ENCODE measurements at regions not wholly inside any gene's neighbourhood (a gene's known extent, or its start where the extent isn't known, plus 50 kb on each side); places are given as distances from the start of the nearest gene placed in this dataset.

GRCh38 chr16:85473323-85473722, 139.8 kb upstream of the GSE1 start:
- H3K9ac ChIP-seq (ENCODE audit: low read length): no peak overlapping the region
- H3K27me3 ChIP-seq (ENCODE audit: low read depth, low read length): peaks cover 32% of the 10 kb centered on the region
- no peaks in the 10 kb centered on the region for H3K4me1 ChIP-seq (ENCODE audit: low read length)

GRCh38 chr16:85473909-85474620, 139.1 kb upstream of the GSE1 start:
- H4K20me1 ChIP-seq (ENCODE audit: insufficient read depth, low read length): no peaks in the 10 kb centered on the region
- H3K36me3 ChIP-seq (replicated peaks; ENCODE audit: low read depth, low read length): no peaks in the 10 kb centered on the region
- peaks cover 31% of the 10 kb centered on the region for H3K27me3 ChIP-seq (ENCODE audit: low read depth, low read length)
- H3K4me3 ChIP-seq (ENCODE audit: low read length): no peak overlapping the region
- no peaks in the 10 kb centered on the region for H3K4me1 ChIP-seq (ENCODE audit: low read length)
- H3K9me3 ChIP-seq (ENCODE audit: insufficient read depth, low read length): no peaks in the 10 kb centered on the region
- no peak overlapping the region for H3K4me2 ChIP-seq (ENCODE audit: low read length)
- H2AFZ ChIP-seq (ENCODE audit: low read depth, low read length): no peak overlapping the region
- TF ChIP-seq EZH2phosphoT487 (IDR thresholded peaks at IDR 0.05; ENCODE audit: low read depth): no peak
- no peak for TF ChIP-seq CTCF (IDR thresholded peaks at IDR 0.05; ENCODE audit: low read depth, low read length)
- no peak overlapping the region for H3K9ac ChIP-seq (ENCODE audit: low read length)
- H3K27ac ChIP-seq (ENCODE audit: low read length): no peak overlapping the region
- no peaks in the 10 kb centered on the region for H3K79me2 ChIP-seq (ENCODE audit: low read length)

More at GRCh38 chr16:85473323-85473722, 139.8 kb upstream of the GSE1 start:
- no peak overlapping the region for H2AFZ ChIP-seq (ENCODE audit: low read depth, low read length)
- no peaks in the 10 kb centered on the region for H3K36me3 ChIP-seq (replicated peaks; ENCODE audit: low read depth, low read length)
- no peaks in the 10 kb centered on the region for H3K79me2 ChIP-seq (ENCODE audit: low read length)
- no peaks in the 10 kb centered on the region for H3K9me3 ChIP-seq (ENCODE audit: insufficient read depth, low read length)
- TF ChIP-seq CTCF (IDR thresholded peaks at IDR 0.05; ENCODE audit: low read depth, low read length) (no peak), EZH2phosphoT487 (IDR thresholded peaks at IDR 0.05; ENCODE audit: low read depth) (no peak)
- no peak overlapping the region for H3K27ac ChIP-seq (ENCODE audit: low read length)
- H3K4me2 ChIP-seq (ENCODE audit: low read length): no peak overlapping the region
- H3K4me3 ChIP-seq (ENCODE audit: low read length): no peak overlapping the region
- H4K20me1 ChIP-seq (ENCODE audit: insufficient read depth, low read length): no peaks in the 10 kb centered on the region

- Histone ChIP-seq H2AFZ (ENCODE audit: low read depth, low read length) (no peak overlapping the region), H3K27ac (ENCODE audit: low read length) (no peak overlapping the region), H3K36me3 (replicated peaks; ENCODE audit: low read depth, low read length) (no peaks in the 10 kb centered on the region), H3K4me2 (ENCODE audit: low read length) (no peak overlapping the region), H3K79me2 (ENCODE audit: low read length) (no peaks in the 10 kb centered on the region), H4K20me1 (ENCODE audit: insufficient read depth, low read length) (no peaks in the 10 kb centered on the region), H3K4me1 (ENCODE audit: low read length) (peaks cover 1% of the 10 kb centered on the region; the same call in 1 of the 2 replicates), H3K9me3 (ENCODE audit: insufficient read depth, low read length) (no peaks in the 10 kb centered on the region), H3K4me3 (ENCODE audit: low read length) (no peak overlapping the region), H3K27me3 (ENCODE audit: low read depth, low read length) (peaks cover 28% of the 10 kb centered on the region), H3K9ac (ENCODE audit: low read length) (no peak overlapping the region)
- TF ChIP-seq CTCF (IDR thresholded peaks at IDR 0.05; ENCODE audit: low read depth, low read length): no peak
These were observed 138.4 kb upstream of the GSE1 start for GRCh38 chr16:85474621-85475217.

- no peaks in the 10 kb centered on the region for H4K20me1 ChIP-seq (ENCODE audit: insufficient read depth, low read length)
- peaks cover 23% of the 10 kb centered on the region for H3K27me3 ChIP-seq (ENCODE audit: low read depth, low read length)
- no peaks in the 10 kb centered on the region for H3K9me3 ChIP-seq (ENCODE audit: insufficient read depth, low read length)
- no peak overlapping the region for H3K4me2 ChIP-seq (ENCODE audit: low read length)
- H3K4me1 ChIP-seq (ENCODE audit: low read length): peaks cover 5% of the 10 kb centered on the region; the same call in 1 of the 2 replicates
- no peak overlapping the region for H3K9ac ChIP-seq (ENCODE audit: low read length)
- H3K27ac ChIP-seq (ENCODE audit: low read length): no peak overlapping the region
- H3K4me3 ChIP-seq (ENCODE audit: low read length): no peak overlapping the region
- TF ChIP-seq EZH2phosphoT487 (IDR thresholded peaks at IDR 0.05; ENCODE audit: low read depth) (no peak), CTCF (IDR thresholded peaks at IDR 0.05; ENCODE audit: low read depth, low read length) (no peak)
- H3K79me2 ChIP-seq (ENCODE audit: low read length): no peaks in the 10 kb centered on the region
- no peaks in the 10 kb centered on the region for H3K36me3 ChIP-seq (replicated peaks; ENCODE audit: low read depth, low read length)
- H2AFZ ChIP-seq (ENCODE audit: low read depth, low read length): no peak overlapping the region
These were observed 137.9 kb upstream of the GSE1 start for GRCh38 chr16:85475233-85475632.
